HG03045 (cell line): ENCODE measurements at regions not wholly inside any gene's neighbourhood (a gene's known extent, or its start where the extent isn't known, plus 50 kb on each side); places are given as distances from the start of the nearest gene placed in this dataset.
A peak's percentile ranks its signal among the peaks of the same experiment; 100 is the strongest.

Source experiments
- ATAC-seq: cut with Tn5 transposase; IDR thresholded peaks from one replicate; pipeline ENCODE4 v1.9.1; 2021; ENCODE audit warnings: mild to moderate bottlenecking, moderate library complexity; ENCODE audit not compliant: unreplicated experiment

- no peak for ATAC-seq
Observed at GRCh38 chr4:100970414-100970813, 376.9 kb downstream of the PPP3CA start.

- no peak for ATAC-seq
Observed at GRCh38 chr4:100969925-100970324, 377.4 kb downstream of the PPP3CA start.

- no peak for ATAC-seq
Observed at GRCh38 chr4:100968046-100968445, 379.3 kb downstream of the PPP3CA start.

GRCh38 chr4:100963627-100964026, 383.7 kb downstream of the PPP3CA start:
- ATAC-seq: no peak

GRCh38 chr4:100962698-100963097, 384.6 kb downstream of the PPP3CA start:
- ATAC-seq: peak; percentile 93

- ATAC-seq: no peak
Observed at GRCh38 chr4:100960232-100960631, 387.1 kb downstream of the PPP3CA start.

- no peak for ATAC-seq
Observed at GRCh38 chr4:100954046-100954445, 393.3 kb downstream of the PPP3CA start.

- no peak for ATAC-seq
Observed at GRCh38 chr4:100953616-100954015, 393.7 kb downstream of the PPP3CA start.

GRCh38 chr4:100952590-100952989, 394.7 kb downstream of the PPP3CA start:
- no peak for ATAC-seq

GRCh38 chr4:100949350-100949935, 397.9 kb downstream of the PPP3CA start:
- ATAC-seq: no peak

GRCh38 chr4:100948911-100949310, 398.4 kb downstream of the PPP3CA start:
- no peak for ATAC-seq

- no peak for ATAC-seq
Observed at GRCh38 chr4:100945789-100946188, 401.5 kb downstream of the PPP3CA start.

GRCh38 chr4:100938698-100939097, 408.6 kb downstream of the PPP3CA start:
- ATAC-seq: no peak

- ATAC-seq: no peak
Observed at GRCh38 chr4:100936661-100937375, 410.5 kb downstream of the PPP3CA start.

- no peak for ATAC-seq
Observed at GRCh38 chr4:100935090-100935489, 412.2 kb downstream of the PPP3CA start.

- ATAC-seq: no peak
Observed at GRCh38 chr4:100933628-100934027, 413.7 kb downstream of the PPP3CA start.

- ATAC-seq: no peak
Observed at GRCh38 chr4:100929758-100930157, 411.9 kb upstream of the EMCN start.

- no peak for ATAC-seq
Observed at GRCh38 chr4:100929135-100929534, 411.3 kb upstream of the EMCN start.

GRCh38 chr4:100926039-100926717, 408.4 kb upstream of the EMCN start:
- ATAC-seq: peak; percentile 77

GRCh38 chr4:100913685-100914084, 395.9 kb upstream of the EMCN start:
- ATAC-seq: no peak

- no peak for ATAC-seq
Observed at GRCh38 chr4:100908540-100908939, 390.7 kb upstream of the EMCN start.
